CD4-positive, alpha-beta memory T cell (primary cell): ENCODE measurements at regions not wholly inside any gene's neighbourhood (a gene's known extent, or its start where the extent isn't known, plus 50 kb on each side); places are given as distances from the start of the nearest gene placed in this dataset.

Experiments used
- CTCF ChIA-PET: fragments of 350-600 bp; sonication (Branson Sonifier 250); formaldehyde crosslinking; loops from one replicate; lab custom pipeline; 2021; ENCODE audit warnings: inconsistent platforms; ENCODE audit not compliant: partially characterized antibody; lab: Charles Lee
- POLR2A ChIA-PET: fragments of 350-600 bp; sonication (Branson Sonifier 250); formaldehyde crosslinking; loops from one replicate; lab custom pipeline; 2021; ENCODE audit not compliant: partially characterized antibody; lab: Charles Lee
- DNase-seq, 5 donors: peaks; one replicate each; pipeline versions ENCODE4 v3.0.0 to v3.0.0-alpha.2; 2020 to 2022; ENCODE audit warnings: mixed read lengths in 1 of 5
- H3K27ac ChIP-seq: one replicate; pipeline ENCODE4 v1.7.0; 2013; ENCODE audit warnings: low read depth, low read length
- H3K27me3 ChIP-seq: 2 replicates; pipeline ENCODE4 v1.7.0; 2013; ENCODE audit warnings: mild to moderate bottlenecking, low read length, moderate library complexity; ENCODE audit not compliant: insufficient read depth
- H3K36me3 ChIP-seq: 2 replicates; pipeline ENCODE4 v1.7.0; 2013; ENCODE audit warnings: mild to moderate bottlenecking, low read length, moderate library complexity; ENCODE audit not compliant: insufficient read depth
- H3K4me1 ChIP-seq: 2 replicates; pipeline ENCODE4 v1.7.0; 2013; ENCODE audit warnings: mild to moderate bottlenecking, low read length, moderate library complexity; ENCODE audit not compliant: insufficient read depth
- H3K4me3 ChIP-seq, 2 donors: one replicate each; pipeline ENCODE4 v1.7.0; 2013; ENCODE audit warnings: low read length in 2 of 2, mild to moderate bottlenecking in 1 of 2
- H3K9me3 ChIP-seq, 2 donors: one replicate each; pipeline ENCODE4 v1.7.0; 2013; ENCODE audit warnings: low read length in 2 of 2, control low read depth in 1 of 2; ENCODE audit not compliant: control insufficient read depth in 1 of 2
- H3K27ac Mint-ChIP-seq, 7 donors: one replicate each; pipeline ENCODE4 v1.8.0; 2020 to 2021; ENCODE audit warnings: mixed read lengths in 7 of 7, mild to moderate bottlenecking in 6 of 7, inconsistent platforms in 3 of 7, moderate library complexity in 3 of 7
- H3K27me3 Mint-ChIP-seq, 2 donors: one replicate each; pipeline ENCODE4 v1.8.0; 2020 to 2021; ENCODE audit warnings: mixed read lengths in 2 of 2
- H3K36me3 Mint-ChIP-seq, 2 donors: one replicate each; pipeline ENCODE4 v1.8.0; 2020 to 2021; ENCODE audit warnings: mixed read lengths in 2 of 2, inconsistent platforms in 1 of 2, mild to moderate bottlenecking in 1 of 2
- H3K4me1 Mint-ChIP-seq, 4 donors: one replicate each; pipeline ENCODE4 v1.8.0; 2020 to 2021; ENCODE audit warnings: mixed read lengths in 4 of 4, mild to moderate bottlenecking in 1 of 4
- H3K4me3 Mint-ChIP-seq, 8 donors: one replicate each; pipeline ENCODE4 v1.8.0; 2020 to 2021; ENCODE audit warnings: mixed read lengths in 8 of 8, mild to moderate bottlenecking in 7 of 8, moderate library complexity in 6 of 8, inconsistent platforms in 3 of 8
- H3K9me3 Mint-ChIP-seq, 8 donors: one replicate each; pipeline ENCODE4 v1.8.0; 2020 to 2021; ENCODE audit warnings: mixed read lengths in 8 of 8, mild to moderate bottlenecking in 5 of 8, inconsistent platforms in 3 of 8, moderate library complexity in 1 of 8
- intact Hi-C: fragments of 100-400 bp; cut with micrococcal nuclease; formaldehyde crosslinking; loops from one replicate; pipeline ENCODE4 v1.15.1; 2023

GRCh38 chr2:126059379-126059778 is 596.6 kb upstream of the GYPC start:
- CTCF ChIA-PET, result no interaction called here
- H3K36me3 Mint-ChIP-seq, result no peaks in the 10 kb centered on the region
- H3K27ac Mint-ChIP-seq, result no peak overlapping the region
- DNase-seq, result no peak
- Histone ChIP-seq H3K9me3 (peaks cover 0 to 4% of the 10 kb centered on the region in 2 donors), H3K36me3 (no peaks in the 10 kb centered on the region), H3K27me3 (no peaks in the 10 kb centered on the region), H3K4me1 (no peaks in the 10 kb centered on the region), H3K27ac (no peak overlapping the region), H3K4me3 (no peak overlapping the region)
- no peaks in the 10 kb centered on the region for H3K27me3 Mint-ChIP-seq
- no peaks in the 10 kb centered on the region for H3K4me1 Mint-ChIP-seq
- POLR2A ChIA-PET, result no interaction called here
- intact Hi-C loops, result no loop called here
- H3K4me3 Mint-ChIP-seq, result no peak overlapping the region
- peaks cover 7 to 60% (median 34%) of the 10 kb centered on the region in 8 donors for H3K9me3 Mint-ChIP-seq

GRCh38 chr2:126085011-126085795 is 570.8 kb upstream of the GYPC start:
- intact Hi-C loops, result no loop called here
- DNase-seq, result no peak
- H3K4me1 Mint-ChIP-seq, result no peaks in the 10 kb centered on the region
- Histone ChIP-seq H3K9me3 (no peaks in the 10 kb centered on the region), H3K36me3 (no peaks in the 10 kb centered on the region), H3K27me3 (no peaks in the 10 kb centered on the region), H3K4me1 (no peaks in the 10 kb centered on the region), H3K27ac (no peak overlapping the region), H3K4me3 (no peak overlapping the region)
- peaks cover 0 to 7% (median 0%) of the 10 kb centered on the region in 8 donors for H3K9me3 Mint-ChIP-seq
- no peak overlapping the region for H3K27ac Mint-ChIP-seq
- H3K27me3 Mint-ChIP-seq, result no peaks in the 10 kb centered on the region
- ChIA-PET POLR2A (no interaction called here), CTCF (no interaction called here)
- H3K36me3 Mint-ChIP-seq, result no peaks in the 10 kb centered on the region
- H3K4me3 Mint-ChIP-seq, result no peak overlapping the region

DNA sequence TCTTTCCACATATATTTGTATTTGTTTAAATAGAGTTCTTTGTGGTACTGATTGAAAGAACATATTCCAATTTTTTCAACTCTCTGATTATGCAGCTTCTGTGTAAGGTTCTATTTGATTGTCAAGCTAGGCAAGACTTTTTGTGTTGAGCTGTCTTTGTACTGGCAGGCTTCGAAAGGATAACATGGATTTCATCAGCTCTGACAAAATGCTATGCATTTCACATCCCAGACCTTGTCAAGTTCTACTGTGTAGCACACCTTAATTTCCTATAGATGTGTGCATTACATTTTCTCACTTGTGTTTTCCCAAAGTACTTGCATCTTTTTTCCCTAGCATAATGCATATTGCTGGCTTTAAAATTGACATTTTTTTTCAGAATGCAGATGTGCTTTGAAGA is 555.0 kb upstream of the GYPC start:
- Mint-ChIP-seq H3K27ac (no peak overlapping the region), H3K27me3 (no peaks in the 10 kb centered on the region), H3K4me1 (no peaks in the 10 kb centered on the region), H3K9me3 (peaks cover 0 to 5% (median 3%) of the 10 kb centered on the region in 8 donors), H3K4me3 (no peak overlapping the region), H3K36me3 (no peaks in the 10 kb centered on the region)
- DNase-seq, result no peak
- POLR2A ChIA-PET, result no interaction called here
- CTCF ChIA-PET, result no interaction called here
- no peaks in the 10 kb centered on the region for H3K36me3 ChIP-seq
- intact Hi-C loops, result no loop called here
- H3K27ac ChIP-seq, result no peak overlapping the region
- no peaks in the 10 kb centered on the region for H3K9me3 ChIP-seq
- H3K4me3 ChIP-seq, result no peak overlapping the region
- no peaks in the 10 kb centered on the region for H3K27me3 ChIP-seq
- no peaks in the 10 kb centered on the region for H3K4me1 ChIP-seq

DNA sequence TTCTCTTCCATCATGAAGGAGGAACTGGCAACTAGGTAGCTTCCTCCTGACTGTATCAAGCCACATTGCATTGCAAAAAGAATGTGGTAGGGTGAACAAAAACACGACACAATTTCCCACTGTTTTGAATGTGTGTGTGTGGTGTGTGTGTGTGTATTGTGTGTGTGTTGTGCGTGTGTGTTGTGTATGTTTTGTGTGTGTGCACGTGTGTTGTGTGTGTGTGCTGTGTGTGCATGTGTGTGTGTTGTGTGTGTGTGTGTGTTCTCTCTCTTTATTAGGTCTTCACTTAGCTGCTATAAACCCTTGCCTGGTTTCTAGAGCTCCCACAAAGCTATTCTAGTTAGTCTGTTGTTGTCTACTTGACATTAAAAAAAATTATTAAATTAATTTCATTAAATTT is 550.0 kb upstream of the GYPC start:
- H3K4me1 Mint-ChIP-seq, result no peaks in the 10 kb centered on the region
- no peaks in the 10 kb centered on the region for H3K36me3 Mint-ChIP-seq
- no peaks in the 10 kb centered on the region for H3K27me3 ChIP-seq

GRCh38 chr2:126107883-126108282 is 548.1 kb upstream of the GYPC start:
- H3K4me1 Mint-ChIP-seq, result no peaks in the 10 kb centered on the region
- DNase-seq, result no peak
- no peak overlapping the region for H3K27ac Mint-ChIP-seq
- H3K9me3 Mint-ChIP-seq, result peaks cover 0 to 6% (median 2%) of the 10 kb centered on the region in 8 donors
- H3K4me3 ChIP-seq, result no peak overlapping the region
- no peak overlapping the region for H3K4me3 Mint-ChIP-seq
- H3K27me3 Mint-ChIP-seq, result no peaks in the 10 kb centered on the region
- ChIA-PET CTCF (no interaction called here), POLR2A (no interaction called here)
- H3K36me3 Mint-ChIP-seq, result no peaks in the 10 kb centered on the region
- H3K4me1 ChIP-seq, result no peaks in the 10 kb centered on the region
- no peaks in the 10 kb centered on the region for H3K9me3 ChIP-seq
- H3K27me3 ChIP-seq, result no peaks in the 10 kb centered on the region
- no peak overlapping the region for H3K27ac ChIP-seq
- no peaks in the 10 kb centered on the region for H3K36me3 ChIP-seq
- intact Hi-C loops, result no loop called here

More for the DNA sequence above, 550.0 kb upstream of the GYPC start:
- Mint-ChIP-seq H3K27ac (no peak overlapping the region), H3K27me3 (no peaks in the 10 kb centered on the region), H3K9me3 (peaks cover 0 to 6% (median 4%) of the 10 kb centered on the region in 8 donors), H3K4me3 (no peak overlapping the region)
- POLR2A ChIA-PET, result no interaction called here
- H3K36me3 ChIP-seq, result no peaks in the 10 kb centered on the region
- no peak overlapping the region for H3K4me3 ChIP-seq
- CTCF ChIA-PET, result no interaction called here
- no peaks in the 10 kb centered on the region for H3K9me3 ChIP-seq
- H3K4me1 ChIP-seq, result no peaks in the 10 kb centered on the region
- no peak for DNase-seq
- intact Hi-C loops, result no loop called here
- H3K27ac ChIP-seq, result no peak overlapping the region

DNA sequence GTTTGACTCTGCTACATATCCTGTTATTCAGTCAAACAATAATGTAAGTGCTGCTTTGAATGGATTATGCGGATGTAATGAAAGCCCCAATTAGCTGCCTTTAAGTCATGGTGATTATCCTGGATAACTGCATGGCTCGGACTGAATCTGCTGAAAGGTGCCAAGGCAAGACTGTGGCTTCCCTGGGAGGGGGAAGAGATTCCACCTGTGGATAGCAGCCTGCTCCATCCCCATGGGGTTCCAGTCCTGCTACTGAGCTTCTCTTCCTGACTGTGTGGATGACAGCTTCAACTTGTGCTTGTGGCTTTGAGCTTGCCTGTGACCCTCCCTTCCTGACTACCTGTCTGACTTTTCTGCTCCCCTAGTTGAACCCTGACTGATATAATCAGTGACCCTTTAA is 540.0 kb upstream of the GYPC start:
- no peaks in the 10 kb centered on the region for H3K36me3 Mint-ChIP-seq
- CTCF ChIA-PET, result no interaction called here
- Histone ChIP-seq H3K27me3 (no peaks in the 10 kb centered on the region), H3K4me3 (no peak overlapping the region), H3K9me3 (no peaks in the 10 kb centered on the region), H3K27ac (no peak overlapping the region), H3K4me1 (no peaks in the 10 kb centered on the region), H3K36me3 (no peaks in the 10 kb centered on the region)
- DNase-seq, result no peak
- H3K9me3 Mint-ChIP-seq, result peaks cover 0 to 4% (median 0%) of the 10 kb centered on the region in 8 donors
- H3K27me3 Mint-ChIP-seq, result no peaks in the 10 kb centered on the region
- no peak overlapping the region for H3K27ac Mint-ChIP-seq
- H3K4me3 Mint-ChIP-seq, result no peak overlapping the region
- POLR2A ChIA-PET, result no interaction called here
- intact Hi-C loops, result no loop called here
- H3K4me1 Mint-ChIP-seq, result no peaks in the 10 kb centered on the region

DNA sequence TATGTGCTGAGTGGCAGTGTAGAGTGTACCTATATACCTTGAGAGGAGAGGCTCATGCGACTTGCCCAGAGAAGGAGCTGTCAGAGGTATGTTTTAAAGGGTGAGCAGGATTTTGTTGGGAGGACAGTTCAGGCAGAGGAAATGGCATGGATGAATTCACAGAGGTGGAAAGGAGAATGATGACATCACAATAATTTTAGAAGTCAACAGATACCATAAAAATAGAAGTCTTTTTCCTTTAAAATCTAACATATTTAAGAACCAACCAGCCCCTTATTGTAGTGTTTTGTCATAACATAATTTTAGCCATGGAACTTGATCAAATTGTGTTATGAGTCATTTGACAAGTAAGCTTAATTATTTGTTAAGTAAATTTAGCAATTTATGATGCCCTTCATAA is 538.1 kb upstream of the GYPC start:
- no peak for DNase-seq
- Mint-ChIP-seq H3K4me1 (no peaks in the 10 kb centered on the region), H3K27me3 (no peaks in the 10 kb centered on the region), H3K4me3 (no peak overlapping the region), H3K27ac (no peak overlapping the region), H3K9me3 (peaks cover 0 to 2% (median 0%) of the 10 kb centered on the region in 8 donors), H3K36me3 (no peaks in the 10 kb centered on the region)
- intact Hi-C loops, result no loop called here
- no peaks in the 10 kb centered on the region for H3K4me1 ChIP-seq
- H3K27me3 ChIP-seq, result no peaks in the 10 kb centered on the region
- H3K36me3 ChIP-seq, result no peaks in the 10 kb centered on the region
- ChIA-PET POLR2A (no interaction called here), CTCF (no interaction called here)
- H3K4me3 ChIP-seq, result no peak overlapping the region
- H3K9me3 ChIP-seq, result no peaks in the 10 kb centered on the region
- H3K27ac ChIP-seq, result no peak overlapping the region
